ENCODE measurements at regions not wholly inside any gene's neighbourhood (a gene's known extent, or its start where the extent isn't known, plus 50 kb on each side); places are given as distances from the start of the nearest gene placed in this dataset.

- DNase-seq, result no peak
Measured at GRCh38 chr13:80121038-80121437, 219.9 kb downstream of the SPRY2 start.

DNA sequence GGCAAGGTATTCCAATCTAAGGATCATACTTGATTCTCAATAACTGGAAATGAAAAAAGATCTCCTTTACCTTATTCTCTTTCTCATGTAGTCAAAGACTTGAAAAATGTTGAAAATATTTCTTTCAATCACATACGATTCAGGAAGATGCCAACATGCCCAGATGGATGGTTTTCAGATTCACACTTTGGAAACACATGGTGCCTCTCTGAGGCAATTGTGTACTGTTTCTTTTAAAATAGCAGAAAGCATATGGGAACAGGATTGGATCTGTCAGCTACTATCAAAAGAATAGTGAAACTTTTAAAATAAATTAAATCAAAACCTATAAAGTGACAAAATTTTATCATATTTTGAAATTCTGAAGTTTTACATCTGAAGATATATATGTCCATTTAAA, 222.4 kb downstream of the SPRY2 start:
- no peak for DNase-seq

- no peak for DNase-seq
Measured at GRCh38 chr13:80118099-80118498, 222.8 kb downstream of the SPRY2 start.

- no peak for DNase-seq
Measured at GRCh38 chr13:80117515-80117914, 223.4 kb downstream of the SPRY2 start.

DNA sequence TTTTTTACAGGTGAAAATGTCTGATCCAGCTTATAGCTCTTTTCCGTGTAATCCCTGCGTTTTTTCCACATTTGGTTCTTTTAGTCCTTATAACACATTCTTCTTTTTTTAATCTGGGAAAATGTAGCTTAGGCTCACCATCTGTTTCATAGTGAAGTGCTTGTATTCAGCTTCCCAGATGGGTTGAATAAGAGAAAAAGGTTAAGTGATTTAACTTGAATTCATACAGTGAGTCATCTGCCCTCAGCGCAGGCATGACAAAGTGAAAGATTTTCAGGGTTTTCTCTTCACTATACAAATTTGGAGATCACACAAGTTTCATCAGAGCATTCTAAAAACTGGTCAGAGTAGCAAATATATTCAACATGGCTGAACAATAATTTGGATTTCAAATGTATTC, 224.8 kb downstream of the SPRY2 start:
- no peak for DNase-seq

GRCh38 chr13:80115616-80116015, 225.3 kb downstream of the SPRY2 start:
- no peak for DNase-seq

DNA sequence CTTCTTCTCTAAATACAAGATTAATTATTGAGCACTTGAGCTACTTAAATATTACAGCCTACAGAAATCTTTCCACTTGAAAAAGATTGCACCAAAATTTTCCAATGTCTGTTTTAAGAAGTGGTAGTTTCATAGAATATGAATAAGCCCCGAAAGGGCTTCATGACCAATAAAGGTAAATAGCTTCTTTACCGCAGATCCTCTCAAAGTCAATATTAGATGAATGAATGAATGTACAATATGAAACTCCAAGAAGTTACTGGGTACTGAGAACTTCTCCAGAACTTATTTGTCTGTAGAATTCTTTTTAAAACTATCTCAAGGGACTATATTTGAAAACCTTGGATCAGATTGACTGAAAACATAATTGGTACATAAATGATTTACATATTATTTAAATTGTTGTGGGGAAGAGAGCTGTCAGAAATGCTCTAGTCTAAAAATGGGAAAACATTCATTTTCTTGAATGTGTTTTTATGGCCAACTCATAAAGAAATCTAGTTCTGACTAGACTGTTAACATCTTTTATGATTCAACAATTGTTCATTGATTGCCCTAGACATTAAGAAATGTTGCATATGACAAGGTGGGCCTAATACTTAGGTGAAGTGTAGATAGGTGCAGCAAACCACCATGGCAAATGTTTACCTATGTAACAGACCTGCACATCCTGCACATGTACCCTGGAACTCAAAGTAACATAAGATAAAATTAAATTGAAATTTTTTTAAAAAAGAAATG, 227.0 kb downstream of the SPRY2 start:
- no peak for DNase-seq

GRCh38 chr13:80109303-80109702, 231.6 kb downstream of the SPRY2 start:
- no peak for DNase-seq

GRCh38 chr13:80105350-80105749, 235.6 kb downstream of the SPRY2 start:
- DNase-seq, result no peak

GRCh38 chr13:80101040-80101439, 239.9 kb downstream of the SPRY2 start:
- DNase-seq, result no peak

DNA sequence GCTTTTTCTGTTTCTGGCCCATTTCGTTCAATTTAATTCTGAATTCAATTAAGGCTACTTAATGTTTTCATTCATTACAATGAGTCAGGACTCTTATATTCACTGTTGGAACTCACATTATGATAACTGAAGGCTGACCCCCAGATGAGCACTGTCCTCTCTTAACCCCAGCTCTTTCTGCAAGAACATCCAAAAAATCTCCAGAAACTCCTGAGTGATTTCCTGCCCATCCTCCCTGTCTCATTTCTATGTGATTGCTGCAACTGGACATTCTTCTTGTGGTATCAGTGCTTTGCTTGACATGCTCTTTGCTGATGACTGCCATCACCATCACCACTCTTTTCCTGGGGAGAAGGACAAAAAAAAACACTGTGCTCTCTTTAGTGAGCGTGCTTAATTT, 240.3 kb downstream of the SPRY2 start:
- no peak for DNase-seq

- no peak for DNase-seq
Measured at GRCh38 chr13:80097561-80097960, 243.4 kb downstream of the SPRY2 start.

DNA sequence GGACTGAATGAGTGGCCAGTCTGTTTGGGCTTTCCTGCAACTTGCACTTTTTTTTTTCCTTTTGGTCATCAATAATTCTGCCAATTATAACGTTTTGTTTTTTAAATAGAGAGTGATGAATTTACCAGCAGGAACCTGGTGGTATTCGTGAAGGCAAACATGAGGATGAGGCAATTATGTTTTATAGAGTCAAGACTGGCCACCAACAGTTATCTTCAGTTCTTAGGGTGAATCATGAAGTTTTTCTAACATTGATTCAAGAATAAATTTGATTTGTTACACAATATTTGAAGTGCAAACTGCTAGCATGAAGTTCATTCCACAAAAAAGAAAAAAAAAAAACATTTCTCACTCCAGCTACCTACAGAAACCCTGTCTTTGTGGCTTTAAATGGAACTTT, 244.5 kb downstream of the SPRY2 start:
- DNase-seq, result no peak

DNA sequence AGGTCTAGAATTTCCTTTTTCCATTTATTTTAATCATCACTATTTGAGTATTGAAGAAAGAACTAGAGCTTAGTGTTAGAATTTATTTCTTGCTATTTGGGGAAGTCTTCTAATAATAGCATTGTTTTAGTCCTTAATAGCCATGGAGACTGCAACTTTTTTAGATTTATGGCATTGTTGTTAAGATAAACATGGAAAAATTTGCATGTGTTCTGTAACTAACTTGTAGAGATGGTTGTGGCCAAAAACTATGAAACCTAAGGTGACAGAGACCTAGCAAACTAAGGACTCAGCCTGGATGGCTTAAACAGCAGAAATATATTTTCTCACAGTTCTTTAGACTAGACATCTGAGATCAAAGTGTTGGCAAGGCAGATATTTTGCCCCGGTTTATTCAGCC, 246.4 kb downstream of the SPRY2 start:
- DNase-seq, result no peak

DNA sequence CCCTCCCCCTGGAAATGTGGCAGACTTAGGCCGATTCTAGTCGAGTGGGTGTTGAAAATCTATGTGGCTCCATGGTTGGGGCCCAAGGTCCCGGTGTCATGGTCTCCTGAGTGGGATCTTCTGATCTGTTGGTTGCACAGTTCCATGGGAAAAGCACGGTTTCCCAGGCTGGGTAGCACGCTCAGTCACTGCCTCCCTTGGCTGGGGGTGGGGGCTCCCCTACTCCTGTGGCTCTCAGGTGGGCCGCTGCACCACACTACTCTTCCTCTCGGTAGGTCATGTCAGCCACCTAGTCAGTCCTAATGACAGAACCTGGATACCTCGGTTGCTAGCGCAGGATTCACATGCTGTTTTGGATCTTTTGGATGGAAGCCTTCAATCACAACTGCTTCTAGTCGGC, 247.0 kb downstream of the SPRY2 start:
- DNase-seq, result no peak

- no peak for DNase-seq
Measured at GRCh38 chr13:80086304-80086721, 254.6 kb downstream of the SPRY2 start.

GRCh38 chr13:80083853-80084676, 256.9 kb downstream of the SPRY2 start:
- DNase-seq, result no peak

DNA sequence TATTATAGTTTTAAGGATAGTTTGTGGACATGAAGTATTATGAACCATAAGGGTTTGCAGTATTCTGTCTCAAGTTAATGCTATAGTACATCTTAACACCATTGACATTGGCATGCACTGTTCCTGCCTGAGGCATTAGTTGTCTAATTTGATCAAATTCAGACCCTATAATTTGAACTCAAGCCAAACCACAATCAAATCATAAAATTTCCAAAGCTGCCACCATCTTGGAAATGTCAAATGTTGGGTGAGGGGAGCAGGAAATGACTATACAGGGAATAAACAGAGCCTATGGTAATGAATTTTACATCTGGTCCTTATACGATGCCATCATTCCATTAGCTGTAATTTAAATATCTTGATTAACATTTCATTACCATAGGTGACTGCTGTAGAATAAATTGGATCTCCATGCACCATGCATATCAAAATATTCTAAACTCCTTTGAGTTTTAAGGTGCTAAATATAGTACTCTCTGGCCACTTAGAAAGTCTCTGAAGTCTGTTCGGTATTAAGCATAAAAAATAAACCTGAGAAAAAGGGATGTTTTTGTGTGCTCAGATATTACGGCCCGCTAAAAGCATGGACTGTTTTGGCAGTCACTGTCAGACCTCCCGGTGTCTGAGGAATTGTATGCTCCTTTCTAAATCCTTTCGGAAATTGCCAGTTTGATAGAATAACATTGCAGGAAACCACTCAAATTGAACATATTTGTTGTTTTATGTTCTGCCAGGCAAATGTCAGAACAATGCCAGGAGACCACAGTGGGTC, 257.7 kb downstream of the SPRY2 start:
- DNase-seq, result no peak

- DNase-seq, result no peak
Measured at GRCh38 chr13:80082396-80083080, 258.4 kb downstream of the SPRY2 start.

DNA sequence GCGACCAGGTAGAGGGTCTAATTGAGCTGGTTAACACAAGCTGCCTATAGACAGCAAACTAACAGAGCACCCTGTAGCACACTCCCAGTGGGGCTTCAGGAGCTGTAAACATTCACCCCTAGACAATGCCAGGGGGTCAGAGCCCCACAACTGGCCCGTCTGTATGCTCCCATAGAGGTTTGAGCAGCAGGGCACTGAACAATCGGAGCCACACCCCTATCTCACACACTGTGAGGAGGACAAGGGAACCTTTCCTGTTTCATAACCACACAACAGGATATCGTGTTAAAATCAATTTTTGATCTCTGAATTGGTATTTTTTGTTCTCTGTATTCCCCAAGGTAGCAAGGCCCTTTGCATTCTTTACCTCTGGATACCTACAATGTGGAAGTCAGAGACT, 266.1 kb downstream of the SPRY2 start:
- DNase-seq, result no peak

- DNase-seq, result no peak
Measured at GRCh38 chr13:80074143-80074752, 266.7 kb downstream of the SPRY2 start.

- DNase-seq, result no peak
Measured at GRCh38 chr13:80072231-80072630, 268.7 kb downstream of the SPRY2 start.
